ENCODE measurements at regions not wholly inside any gene's neighbourhood (a gene's known extent, or its start where the extent isn't known, plus 50 kb on each side); places are given as distances from the start of the nearest gene placed in this dataset.
"Not testable (repeated sequence)": the region's sequence is repeated elsewhere in the genome, so short reads cannot be mapped to it uniquely, and the experiment has no call there.

GRCh38 chr3:197371591-197372046, 73.2 kb upstream of the DLG1 start:
- no peak for DNase-seq (ENCODE audit: low read depth)

GRCh38 chr3:197369545-197369944, 71.1 kb upstream of the DLG1 start:
- DNase-seq (ENCODE audit: low read depth), result no peak

GRCh38 chr3:197368821-197369220, 70.4 kb upstream of the DLG1 start:
- no peak for DNase-seq (ENCODE audit: low read depth)

DNA sequence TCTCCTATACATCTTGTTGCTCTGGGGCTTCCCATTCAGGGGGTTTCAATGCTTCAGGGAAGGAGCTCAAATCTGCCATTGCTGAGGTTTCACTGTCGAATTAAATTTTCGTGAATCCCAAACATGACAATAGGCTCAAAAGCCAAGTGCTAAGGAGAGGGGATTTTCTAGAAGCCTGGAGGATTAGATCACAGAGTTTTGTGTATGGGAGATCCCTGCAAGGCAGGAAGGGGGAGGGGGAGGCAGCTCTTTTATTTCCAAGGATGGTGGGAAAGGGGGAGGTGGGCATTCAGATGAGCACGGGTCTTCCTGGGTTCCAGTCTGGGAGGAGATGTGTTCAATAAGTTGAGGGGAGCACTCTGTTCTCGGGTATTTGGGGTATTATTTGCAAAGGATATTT, 69.9 kb upstream of the DLG1 start:
- DNase-seq (ENCODE audit: low read depth), result no peak

GRCh38 chr3:197367081-197367780, 68.8 kb upstream of the DLG1 start:
- DNase-seq (ENCODE audit: low read depth), result peak; percentile 98

GRCh38 chr3:197366301-197367044, 68.1 kb upstream of the DLG1 start:
- peak; percentile 87 for DNase-seq (ENCODE audit: low read depth)

DNA sequence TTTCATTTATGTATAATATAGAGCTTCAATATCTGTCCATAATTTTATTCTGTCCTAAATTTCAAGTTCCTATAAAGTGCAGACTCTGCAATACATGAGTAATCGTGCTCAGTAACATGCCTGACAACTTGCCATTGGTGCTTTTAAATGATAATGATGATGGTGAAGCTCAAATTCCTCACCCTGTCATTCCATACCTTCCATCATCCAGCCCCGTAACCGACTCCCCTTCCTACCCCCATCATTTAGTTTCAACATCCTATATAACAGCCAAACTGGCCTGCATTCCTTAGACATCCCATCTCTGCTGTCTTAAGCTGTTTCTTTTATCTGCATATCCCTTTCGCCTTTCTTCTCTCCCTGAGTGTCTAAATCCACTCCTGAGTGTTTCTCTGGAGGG, 67.2 kb upstream of the DLG1 start:
- no peak for DNase-seq (ENCODE audit: low read depth)

DNA sequence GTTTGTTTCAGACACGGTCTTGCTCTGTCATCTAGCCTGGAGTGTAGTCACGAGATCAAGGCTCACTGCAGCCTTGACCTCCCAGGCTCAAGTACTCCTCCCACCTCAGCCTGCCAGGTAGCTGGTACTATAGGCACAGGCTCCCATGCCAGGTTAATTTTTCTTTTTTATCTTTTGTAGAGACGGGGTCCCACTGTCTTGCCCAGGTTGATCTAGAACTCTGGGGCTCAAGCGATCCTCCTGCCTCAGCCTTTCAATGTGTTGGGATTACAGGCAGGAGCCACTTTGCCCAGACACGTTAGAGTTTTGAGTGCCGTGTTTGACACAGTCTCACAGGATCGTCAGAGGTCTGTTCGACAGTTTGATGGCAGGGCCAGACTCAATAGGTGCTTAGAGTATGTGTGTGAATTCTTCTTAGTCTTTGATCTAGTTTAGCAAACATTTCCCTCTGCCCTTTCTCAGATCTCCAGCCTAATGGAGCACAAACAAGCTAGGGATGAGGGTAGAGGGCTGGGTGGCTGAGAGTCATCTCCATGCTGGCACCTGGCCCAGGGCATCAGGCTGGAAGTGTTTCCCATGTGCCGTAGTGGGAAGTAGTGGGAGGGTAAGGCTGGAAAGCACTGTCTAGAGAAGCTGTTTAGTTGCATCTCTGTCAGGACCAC, 66.1 kb upstream of the DLG1 start:
- DNase-seq (ENCODE audit: low read depth), result no peak

DNA sequence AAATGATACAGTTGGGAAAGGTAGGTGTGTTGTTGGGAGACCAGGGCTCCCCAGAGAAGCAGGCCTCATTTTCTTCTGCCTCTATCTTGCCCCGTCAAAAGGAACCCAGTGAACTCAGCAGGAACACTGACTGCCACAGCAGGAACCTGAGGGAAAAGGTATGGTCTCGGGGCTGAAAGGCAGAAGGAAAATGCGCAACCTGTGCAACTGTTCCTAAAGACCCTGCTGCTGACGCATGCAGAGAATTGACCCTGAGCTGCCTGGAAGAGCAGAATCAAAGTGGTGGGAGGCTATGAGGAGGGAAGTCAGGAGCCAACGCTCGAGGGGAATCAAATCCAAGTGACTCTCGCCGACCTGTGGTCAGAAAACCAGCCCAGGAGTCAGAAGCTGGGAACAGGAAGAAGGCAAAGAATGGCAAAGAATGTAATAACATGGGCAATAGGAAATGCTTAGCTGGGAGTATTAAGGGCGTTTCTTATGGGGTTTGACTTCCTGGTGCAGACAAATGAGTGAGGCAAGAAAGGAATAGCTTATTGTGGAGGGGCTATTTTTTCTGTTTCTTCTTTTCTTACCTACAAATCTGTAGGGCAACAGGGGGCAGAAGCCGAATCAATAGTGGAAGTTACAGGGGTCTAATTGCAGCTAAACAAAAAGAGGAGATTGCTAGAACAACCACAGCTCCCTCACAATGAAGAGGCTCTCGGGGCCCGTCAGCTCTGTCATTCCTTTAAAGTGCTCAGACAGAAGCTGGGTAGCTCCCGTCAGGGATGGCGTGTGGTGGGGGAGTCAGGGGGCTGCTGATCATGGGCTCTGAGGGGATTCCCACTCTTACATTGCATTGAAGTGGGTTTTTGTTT, 65.4 kb upstream of the DLG1 start:
- DNase-seq (ENCODE audit: low read depth), result peak; percentile 36

GRCh38 chr3:197362081-197362480, 63.7 kb upstream of the DLG1 start:
- DNase-seq (ENCODE audit: low read depth), result no peak

GRCh38 chr3:197360095-197360494, 61.7 kb upstream of the DLG1 start:
- DNase-seq (ENCODE audit: low read depth), result not testable (repeated sequence)

- not testable (repeated sequence) for DNase-seq (ENCODE audit: low read depth)
Measured at GRCh38 chr3:197359476-197359875, 61.1 kb upstream of the DLG1 start.

- DNase-seq (ENCODE audit: low read depth), result no peak
Measured at GRCh38 chr3:197356741-197357140, 58.3 kb upstream of the DLG1 start.

DNA sequence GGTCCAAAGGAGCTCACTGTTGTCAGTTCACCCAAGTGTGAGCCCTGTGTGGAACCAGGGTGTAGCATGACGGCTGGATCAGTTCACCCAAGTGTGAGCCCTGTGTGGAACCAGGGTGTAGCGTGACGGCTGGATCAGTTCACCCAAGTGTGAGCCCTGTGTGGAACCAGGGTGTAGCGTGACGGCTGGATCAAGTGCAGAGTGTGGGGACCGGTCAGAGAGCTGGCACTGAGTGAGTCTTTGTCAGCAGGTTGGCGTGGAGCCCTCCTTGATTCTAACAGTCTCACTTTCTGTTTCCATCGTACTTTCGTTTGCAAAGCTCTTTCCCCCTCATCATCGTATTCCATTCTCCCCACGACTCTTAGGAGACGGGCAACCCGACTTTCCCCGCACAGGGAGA, 57.9 kb upstream of the DLG1 start:
- no peak for DNase-seq (ENCODE audit: low read depth)

DNA sequence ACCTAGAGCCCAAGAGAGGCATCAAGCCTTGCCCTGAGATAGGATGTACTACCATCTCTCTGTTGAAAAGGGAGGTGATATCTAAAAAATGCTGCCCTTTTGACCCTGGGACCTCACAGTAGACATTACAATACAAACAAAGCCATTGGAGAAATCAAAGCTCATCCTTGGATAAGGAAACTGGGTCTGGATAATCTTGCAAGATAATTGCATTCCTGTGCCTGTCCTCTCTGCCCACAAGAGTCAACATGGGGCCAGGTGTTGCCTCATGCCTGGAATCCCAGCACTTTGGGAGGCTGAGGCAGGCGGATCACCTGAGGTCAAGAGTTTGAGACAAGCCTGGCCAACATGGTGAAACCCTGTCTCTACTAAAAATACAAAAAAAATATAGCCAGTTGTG, 57.3 kb upstream of the DLG1 start:
- no peak for DNase-seq (ENCODE audit: low read depth)

- no peak for DNase-seq (ENCODE audit: low read depth)
Measured at GRCh38 chr3:197354568-197355001, 56.2 kb upstream of the DLG1 start.

DNA sequence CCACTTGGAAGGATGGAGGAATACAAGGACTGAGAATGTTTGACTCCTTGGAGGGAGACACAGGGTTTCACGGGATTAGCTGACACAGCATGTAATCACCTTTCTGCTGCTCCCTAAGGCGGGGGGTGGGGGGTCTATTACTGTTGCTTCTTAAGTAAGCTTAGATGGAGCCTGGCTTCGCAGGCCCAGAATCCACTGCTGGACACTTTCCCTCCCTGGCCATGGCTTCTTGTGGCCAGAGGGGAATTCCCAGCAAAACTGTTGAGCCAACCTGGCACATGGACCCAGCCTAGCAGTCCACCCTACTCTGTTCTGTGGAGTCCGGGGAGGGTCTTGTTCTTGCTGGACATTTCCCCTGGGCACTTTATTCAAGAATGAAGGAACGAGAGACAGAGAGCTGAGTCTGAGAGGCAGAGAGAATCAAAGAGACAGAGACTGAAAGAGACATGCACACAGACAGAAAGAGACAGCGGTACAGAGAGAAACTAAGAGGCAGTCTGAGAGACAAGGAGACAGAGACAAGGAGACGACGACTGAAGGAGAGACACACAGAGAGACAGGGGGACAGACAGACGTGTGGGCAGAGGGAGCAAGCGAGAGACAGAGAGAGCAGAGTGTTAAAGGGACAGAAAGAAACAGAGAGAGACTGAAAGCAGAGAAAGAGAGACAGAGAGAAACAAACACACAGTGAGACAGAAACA, 55.6 kb upstream of the DLG1 start:
- DNase-seq (ENCODE audit: low read depth), result no peak

- DNase-seq (ENCODE audit: low read depth), result no peak
Measured at GRCh38 chr3:197353001-197353866, 54.8 kb upstream of the DLG1 start.

DNA sequence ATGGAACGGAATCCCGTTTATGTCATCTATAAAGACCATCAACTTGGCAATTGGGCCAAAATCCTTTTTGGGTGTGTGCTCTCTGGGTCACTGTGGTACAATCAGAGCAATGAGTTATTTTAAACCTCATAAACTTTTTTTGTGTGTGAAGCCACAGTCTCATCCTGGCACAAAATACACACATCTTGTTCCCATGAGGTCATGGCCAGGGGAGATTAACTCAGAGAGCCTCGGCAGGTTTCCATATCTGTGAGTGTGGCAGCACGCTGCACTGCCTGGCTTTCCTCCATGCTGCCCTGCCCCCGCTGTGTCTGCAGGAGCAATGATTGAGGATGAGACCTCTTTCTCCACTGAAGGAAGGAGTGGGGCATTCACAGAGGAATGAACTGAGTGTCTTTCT, 54.0 kb upstream of the DLG1 start:
- DNase-seq (ENCODE audit: low read depth), result peak; percentile 33

GRCh38 chr3:197350446-197350845, 52.0 kb upstream of the DLG1 start:
- no peak for DNase-seq (ENCODE audit: low read depth)
